GM12878 (cell line): ENCODE measurements at regions not wholly inside any gene's neighbourhood (a gene's known extent, or its start where the extent isn't known, plus 50 kb on each side); places are given as distances from the start of the nearest gene placed in this dataset.
"Not testable (repeated sequence)": the region's sequence is repeated elsewhere in the genome, so short reads cannot be mapped to it uniquely, and the experiment has no call there.

ENCODE experiments used
- ATAC-seq: fragments of 200-7000 bp; cut with Tn5 transposase; 3 replicates; pipeline ENCODE4 v1.9.1; 2020; ENCODE audit warnings: mild to moderate bottlenecking, moderate library complexity
- BruUV-seq: library from RNA; stranded (reverse); fragments of 400-500 nt; replicated peaks from 2 replicates; lab custom pipeline; 2021; lab: Mats Ljungman, UMichigan
- CTCF ChIA-PET: fragments of 300-600 bp; sonication (Branson Sonifier 250); formaldehyde crosslinking; extraction: SDS; loops from one replicate; lab custom pipeline; 2021; ENCODE audit warnings: inconsistent platforms; lab: Yijun Ruan, JAX
- POLR2A ChIA-PET: fragments of 350-600 bp; formaldehyde crosslinking; extraction: SDS; loops from one replicate; lab custom pipeline; 2021; ENCODE audit warnings: inconsistent platforms; lab: Charles Lee
- RAD21 ChIA-PET: fragments of 300-600 bp; sonication (Branson Sonifier 250); formaldehyde crosslinking; loops from one replicate; lab custom pipeline; 2023; ENCODE audit warnings: antibody characterized with exemption; ENCODE audit not compliant: unreplicated experiment; lab: Charles Lee
- SMC1A ChIA-PET: fragments of 300-600 bp; sonication (Branson Sonifier 250); formaldehyde crosslinking; loops from one replicate; lab custom pipeline; 2023; ENCODE audit not compliant: unreplicated experiment, uncharacterized antibody; lab: Charles Lee
- DNase-seq: peaks from one replicate; pipeline ENCODE4 v3.0.0-alpha.2; 2011; ENCODE audit warnings: low read depth, low spot score
- FAIRE-seq: peaks from 3 replicates; lab custom pipeline; 2011; peaks lifted over from hg19 to GRCh38; lab: Jason Lieb, UNC
- H2AFZ ChIP-seq: 2 replicates; pipeline ENCODE4 v1.6.0; 2011; ENCODE audit warnings: low read depth, low read length, control low read depth; ENCODE audit not compliant: control insufficient read depth
- H3K27ac ChIP-seq: 2 replicates; pipeline ENCODE4 v1.5.1; 2011; ENCODE audit warnings: control low read depth; ENCODE audit not compliant: control insufficient read depth, insufficient read depth
- H3K27me3 ChIP-seq, 2 experiments: replicated peaks in 1 of 2; 2 replicates each; pipeline versions ENCODE4 v1.6.0 to v1.6.1; 2011; ENCODE audit warnings: low read length in 1 of 2; ENCODE audit not compliant: control insufficient read depth in 2 of 2, insufficient read depth in 2 of 2
- H3K36me3 ChIP-seq, 2 experiments: 2 replicates each; pipeline ENCODE4 v1.5.1; 2011; ENCODE audit warnings: low read length in 1 of 2; ENCODE audit not compliant: control insufficient read depth in 2 of 2, insufficient read depth in 2 of 2
- H3K4me1 ChIP-seq: 2 replicates; pipeline ENCODE4 v1.6.1; 2011; ENCODE audit warnings: mild to moderate bottlenecking, low read length, moderate library complexity, mixed read lengths; ENCODE audit not compliant: control insufficient read depth, insufficient read depth
- H3K4me2 ChIP-seq: 2 replicates; pipeline ENCODE4 v1.6.0; 2011; ENCODE audit warnings: control low read depth; ENCODE audit not compliant: control insufficient read depth, insufficient read depth
- H3K4me3 ChIP-seq: fragments of 200-600 bp; sonication (generic); 2 replicates; pipeline ENCODE4 v1.5.1; 2016
- H3K79me2 ChIP-seq: 2 replicates; pipeline ENCODE4 v1.6.0; 2011; ENCODE audit warnings: low read length; ENCODE audit not compliant: control insufficient read depth, insufficient read depth
- H3K9ac ChIP-seq: 2 replicates; pipeline ENCODE4 v1.8.0; 2011; ENCODE audit warnings: low read length, control low read depth, mixed read lengths; ENCODE audit not compliant: control insufficient read depth, insufficient read depth
- H3K9me3 ChIP-seq: replicated peaks from 3 replicates; pipeline ENCODE4 v1.5.1; 2011; ENCODE audit warnings: mild to moderate bottlenecking, low read length; ENCODE audit not compliant: control insufficient read depth, insufficient read depth
- H4K20me1 ChIP-seq: 2 replicates; pipeline ENCODE4 v1.6.0; 2011; ENCODE audit not compliant: control insufficient read depth, insufficient read depth
- CBX3 ChIP-seq: fragments of 200-600 bp; sonication (generic); IDR thresholded peaks from 2 replicates; pipeline ENCODE4 v1.6.1; 2016; ENCODE audit warnings: low read depth, borderline replicate concordance
- E4F1 ChIP-seq: fragments of 450-650 bp; IDR thresholded peaks from 2 replicates; pipeline ENCODE4 v1.6.1; 2018; ENCODE audit warnings: borderline replicate concordance, mild to moderate bottlenecking; ENCODE audit not compliant: partially characterized antibody
- FOXK2 ChIP-seq: fragments of 450-650 bp; IDR thresholded peaks from 2 replicates; pipeline ENCODE4 v1.6.1; 2017; ENCODE audit warnings: mild to moderate bottlenecking, moderate library complexity
- MYC ChIP-seq: IDR thresholded peaks from 2 replicates; pipeline ENCODE4 v1.6.1; 2011; ENCODE audit warnings: mild to moderate bottlenecking, low read length, moderate library complexity, inconsistent platforms; ENCODE audit not compliant: insufficient read depth, insufficient replicate concordance, insufficient read length, severe bottlenecking
- PML ChIP-seq: IDR thresholded peaks from 2 replicates; pipeline ENCODE4 v1.6.1; 2012; ENCODE audit warnings: low read length, inconsistent platforms
- SKIL ChIP-seq: fragments of 450-650 bp; IDR thresholded peaks from 2 replicates; pipeline ENCODE4 v1.6.1; 2017; ENCODE audit warnings: mild to moderate bottlenecking, low read depth, inconsistent platforms; ENCODE audit not compliant: poor library complexity, severe bottlenecking
- SP1 ChIP-seq: IDR thresholded peaks from one replicate; pipeline ENCODE4 v1.6.1; 2011; ENCODE audit warnings: low read depth, low read length
- WGBS: methylation state at CpG from one replicate; pipeline ENCODE4 v1.1.6; 2016; ENCODE audit warnings: low lambda C conversion rate; ENCODE audit not compliant: insufficient replicate concordance, insufficient coverage; ENCODE audit errors: missing lambda C conversion rate; 5-methylcytosine and 5-hydroxymethylcytosine counted together
- in situ Hi-C: fragments of 300-500 bp; cut with MboI; formaldehyde crosslinking; loops from 9 replicates; pipeline ENCODE4 v1.14.3; 2018; ENCODE audit warnings: mixed read lengths
- intact Hi-C: fragments of 100-400 bp; cut with micrococcal nuclease; formaldehyde crosslinking; loops from one replicate; pipeline ENCODE4 v1.14.2; 2022; ENCODE audit not compliant: unreplicated experiment

- H4K20me1 ChIP-seq, DNase-seq, H3K9me3 ChIP-seq, H3K27ac ChIP-seq, H3K4me1 ChIP-seq, FAIRE-seq, H3K27me3 ChIP-seq, H3K79me2 ChIP-seq, H3K4me2 ChIP-seq, CTCF ChIA-PET, ATAC-seq, in situ Hi-C loops, POLR2A ChIA-PET, RAD21 ChIA-PET, intact Hi-C loops, H2AFZ ChIP-seq, H3K4me3 ChIP-seq, H3K36me3 ChIP-seq, H3K9ac ChIP-seq, SMC1A ChIA-PET, BruUV-seq: not testable (repeated sequence)
- WGBS = 39% methylated on average over 8 of the region's 9 CpGs
Measured at GRCh38 chr7:24171951-24172350, 112.0 kb upstream of the NPY start.

GRCh38 chr7:24172856-24173255 is 111.1 kb upstream of the NPY start:
- RAD21 ChIA-PET = no interaction called here
- SMC1A ChIA-PET = no interaction called here
- TF ChIP-seq MYC (no peak), CBX3 (no peak), SP1 (no peak), PML (no peak), SKIL (no peak), E4F1 (no peak), FOXK2 (no peak)

More at GRCh38 chr7:24172856-24173255, 111.1 kb upstream of the NPY start:
- POLR2A ChIA-PET = no interaction called here
- CTCF ChIA-PET = no interaction called here
- H2AFZ ChIP-seq = no peak overlapping the region
- H3K79me2 ChIP-seq = no peaks in the 10 kb centered on the region
- no peaks in the 10 kb centered on the region for H3K36me3 ChIP-seq
- ATAC-seq (no peak), FAIRE-seq (no peak), DNase-seq (no peak)
- intact Hi-C loops = no loop called here
- H3K27me3 ChIP-seq = no peaks in the 10 kb centered on the region; a peak in 1 of 4 replicates
- H3K9ac ChIP-seq = no peak overlapping the region
- no peak overlapping the region for H3K4me2 ChIP-seq
- H3K27ac ChIP-seq = no peak overlapping the region
- 38% methylated on average over 4 of the region's 4 CpGs for WGBS
- BruUV-seq = no TSS peak
- no peaks in the 10 kb centered on the region for H3K9me3 ChIP-seq
- in situ Hi-C loops = no loop called here
- no peak overlapping the region for H3K4me3 ChIP-seq
- H4K20me1 ChIP-seq = no peaks in the 10 kb centered on the region
- no peaks in the 10 kb centered on the region for H3K4me1 ChIP-seq
